ENCODE measurements at regions not wholly inside any gene's neighbourhood (a gene's known extent, or its start where the extent isn't known, plus 50 kb on each side); places are given as distances from the start of the nearest gene placed in this dataset.

DNA sequence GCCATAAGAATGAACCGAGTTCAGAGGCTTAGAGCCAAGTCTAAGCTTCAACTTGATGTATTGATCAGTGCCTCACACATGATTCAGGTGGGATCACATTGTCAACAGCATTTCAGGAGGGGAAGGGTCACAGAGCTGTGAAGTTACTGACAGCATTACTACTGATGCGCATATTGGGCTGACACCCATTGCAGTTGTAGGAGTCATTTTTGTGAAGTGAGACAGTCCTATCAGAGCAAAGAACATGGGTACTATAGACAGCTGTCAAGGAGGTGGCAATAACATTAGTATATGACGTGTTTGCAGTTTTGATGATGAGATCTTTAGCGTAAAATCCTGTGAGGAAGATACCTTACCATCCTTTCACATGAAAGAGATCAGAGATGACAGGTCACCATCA lies 206.0 kb upstream of the RBM19 start:
- TF ChIP-seq, protein P1, sequence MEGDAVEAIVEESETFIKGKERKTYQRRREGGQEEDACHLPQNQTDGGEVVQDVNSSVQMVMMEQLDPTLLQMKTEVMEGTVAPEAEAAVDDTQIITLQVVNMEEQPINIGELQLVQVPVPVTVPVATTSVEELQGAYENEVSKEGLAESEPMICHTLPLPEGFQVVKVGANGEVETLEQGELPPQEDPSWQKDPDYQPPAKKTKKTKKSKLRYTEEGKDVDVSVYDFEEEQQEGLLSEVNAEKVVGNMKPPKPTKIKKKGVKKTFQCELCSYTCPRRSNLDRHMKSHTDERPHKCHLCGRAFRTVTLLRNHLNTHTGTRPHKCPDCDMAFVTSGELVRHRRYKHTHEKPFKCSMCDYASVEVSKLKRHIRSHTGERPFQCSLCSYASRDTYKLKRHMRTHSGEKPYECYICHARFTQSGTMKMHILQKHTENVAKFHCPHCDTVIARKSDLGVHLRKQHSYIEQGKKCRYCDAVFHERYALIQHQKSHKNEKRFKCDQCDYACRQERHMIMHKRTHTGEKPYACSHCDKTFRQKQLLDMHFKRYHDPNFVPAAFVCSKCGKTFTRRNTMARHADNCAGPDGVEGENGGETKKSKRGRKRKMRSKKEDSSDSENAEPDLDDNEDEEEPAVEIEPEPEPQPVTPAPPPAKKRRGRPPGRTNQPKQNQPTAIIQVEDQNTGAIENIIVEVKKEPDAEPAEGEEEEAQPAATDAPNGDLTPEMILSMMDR (IDR thresholded peaks at IDR 0.05): no peak
- no peak for TF ChIP-seq ZFX (IDR thresholded peaks at IDR 0.05; ENCODE audit: borderline replicate concordance)

Data from 22Rv1 (cell line).